Activated gamma-delta T cell treated with anti-CD3 and anti-CD28 coated beads, Interleukin-2, amount 50 U/mL, for 16 hours (primary cell): ENCODE measurements at regions not wholly inside any gene's neighbourhood (a gene's known extent, or its start where the extent isn't known, plus 50 kb on each side); places are given as distances from the start of the nearest gene placed in this dataset.
"Not testable (repeated sequence)": the region's sequence is repeated elsewhere in the genome, so short reads cannot be mapped to it uniquely, and the experiment has no call there.

Experiments used
- DNase-seq: peaks from one replicate; pipeline ENCODE4 v3.0.0-alpha.2; 2020; ENCODE audit warnings: low read depth

DNA sequence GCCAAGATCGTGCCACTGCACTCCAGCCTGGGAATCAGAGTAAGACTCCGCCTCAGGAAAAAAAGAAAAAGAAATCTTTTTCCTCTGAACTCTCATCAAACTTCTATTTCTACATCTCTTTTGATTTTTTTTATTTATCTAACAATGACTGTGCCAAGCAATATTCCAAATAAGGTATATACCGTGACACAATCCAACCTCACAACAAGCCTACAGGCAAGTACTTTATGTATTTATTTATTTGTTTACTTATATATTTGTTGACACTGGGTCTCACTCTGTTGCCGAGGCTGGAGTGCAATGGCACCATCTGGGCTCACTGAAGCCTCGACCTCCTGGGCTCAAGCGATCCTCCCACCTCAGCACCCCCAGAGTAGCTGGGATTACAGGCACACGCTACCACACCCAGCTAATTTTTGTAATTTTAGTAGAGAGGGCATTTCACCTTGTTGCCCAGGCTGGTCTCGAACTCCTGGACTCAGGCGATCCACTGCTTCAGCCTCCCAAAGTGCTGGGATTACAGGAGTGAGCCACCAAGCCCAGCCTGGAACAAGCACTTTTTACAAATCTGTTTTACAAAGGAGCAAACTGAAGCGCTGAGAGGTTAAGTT, 94.9 kb upstream of the CHD2 start:
- no peak for DNase-seq

DNA sequence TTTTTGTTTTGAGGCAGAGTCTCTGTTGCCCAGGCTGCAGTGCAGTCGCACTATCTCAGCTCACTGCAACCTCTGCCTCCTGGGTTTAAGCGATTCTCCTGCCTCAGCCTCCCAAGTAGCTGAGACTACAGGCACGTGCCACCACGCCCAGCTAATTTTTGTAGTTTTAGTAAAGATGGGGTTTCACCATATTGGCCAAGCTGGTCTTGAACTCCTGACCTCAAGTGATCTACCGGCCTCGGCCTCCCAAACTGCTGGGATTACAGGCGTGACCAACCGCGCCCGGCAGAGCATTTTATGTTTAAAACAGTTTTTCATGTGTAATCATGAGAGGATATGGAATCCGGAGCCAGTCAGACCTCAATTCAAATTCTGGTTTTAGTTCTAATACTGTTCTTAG, 94.0 kb upstream of the CHD2 start:
- DNase-seq: not testable (repeated sequence)

DNA sequence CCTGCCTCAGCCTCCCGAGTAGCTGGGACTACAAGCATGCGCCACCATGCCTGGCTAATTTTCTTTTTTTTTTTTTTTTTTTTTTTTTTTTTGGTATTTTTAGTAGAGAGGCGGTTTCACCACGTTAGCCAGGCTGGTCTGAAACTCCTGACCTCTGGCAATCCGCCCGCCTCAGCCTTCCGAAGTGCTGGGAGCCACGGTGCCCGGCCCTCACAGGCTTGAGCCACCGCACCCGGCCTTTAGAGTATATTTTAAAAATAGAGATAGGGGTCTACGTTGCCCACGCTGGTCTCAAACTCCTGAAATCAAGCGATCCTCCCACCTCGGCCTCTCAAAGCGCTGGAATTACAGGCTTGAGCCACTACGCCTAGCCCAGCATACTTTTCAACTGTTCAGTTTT, 93.4 kb upstream of the CHD2 start:
- no peak for DNase-seq

DNA sequence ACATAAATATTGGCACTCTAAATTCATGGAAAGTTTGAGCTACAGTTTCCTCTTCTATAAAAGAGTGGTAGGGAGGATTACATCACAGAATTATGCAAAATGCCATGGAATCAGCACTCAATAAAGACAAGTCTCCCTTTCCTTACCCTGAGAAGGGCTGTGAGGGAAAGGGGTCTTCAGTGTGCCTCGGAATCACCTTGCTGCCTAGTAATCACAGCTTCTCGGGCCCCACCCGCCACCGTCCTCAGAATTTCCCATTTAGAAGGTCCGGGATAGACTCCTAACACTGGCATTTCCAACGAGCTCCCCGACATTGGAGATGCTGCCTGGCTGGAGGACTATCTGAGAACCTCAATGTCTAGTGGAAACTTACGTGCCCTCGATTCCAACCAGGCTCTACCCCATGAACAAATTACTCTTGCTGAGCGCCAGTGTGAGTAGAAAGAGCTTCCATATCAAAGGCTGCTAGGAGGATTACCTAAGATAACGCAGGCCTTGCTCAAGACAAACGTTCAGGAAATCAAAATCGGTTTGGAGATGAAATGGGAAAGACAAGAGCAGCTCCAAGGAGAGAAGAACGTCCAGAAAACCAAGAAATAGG, 92.1 kb upstream of the CHD2 start:
- no peak for DNase-seq

DNA sequence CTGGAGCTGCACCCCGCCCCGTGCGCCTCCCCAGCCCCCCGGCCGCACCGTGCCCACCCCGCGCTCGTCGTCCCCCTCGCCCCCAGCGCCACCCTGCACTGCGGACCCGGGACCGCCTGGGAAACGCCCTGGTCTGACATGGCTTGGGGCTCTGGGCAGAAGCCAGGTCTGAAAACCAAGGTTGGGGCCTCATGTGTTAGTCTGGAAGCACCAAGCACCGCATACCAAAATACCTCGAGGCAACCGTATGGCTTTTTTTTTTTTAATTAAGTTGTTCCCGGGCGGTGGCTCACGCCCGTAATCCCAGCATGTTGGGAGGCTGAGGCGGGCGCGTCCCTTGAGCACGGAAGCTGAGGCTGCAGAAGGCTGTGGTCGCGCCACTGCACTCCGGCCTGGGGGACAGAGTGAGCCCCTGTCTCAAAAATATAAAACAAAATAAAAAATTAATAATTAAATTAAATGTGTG, 91.5 kb upstream of the CHD2 start:
- DNase-seq: no peak

DNA sequence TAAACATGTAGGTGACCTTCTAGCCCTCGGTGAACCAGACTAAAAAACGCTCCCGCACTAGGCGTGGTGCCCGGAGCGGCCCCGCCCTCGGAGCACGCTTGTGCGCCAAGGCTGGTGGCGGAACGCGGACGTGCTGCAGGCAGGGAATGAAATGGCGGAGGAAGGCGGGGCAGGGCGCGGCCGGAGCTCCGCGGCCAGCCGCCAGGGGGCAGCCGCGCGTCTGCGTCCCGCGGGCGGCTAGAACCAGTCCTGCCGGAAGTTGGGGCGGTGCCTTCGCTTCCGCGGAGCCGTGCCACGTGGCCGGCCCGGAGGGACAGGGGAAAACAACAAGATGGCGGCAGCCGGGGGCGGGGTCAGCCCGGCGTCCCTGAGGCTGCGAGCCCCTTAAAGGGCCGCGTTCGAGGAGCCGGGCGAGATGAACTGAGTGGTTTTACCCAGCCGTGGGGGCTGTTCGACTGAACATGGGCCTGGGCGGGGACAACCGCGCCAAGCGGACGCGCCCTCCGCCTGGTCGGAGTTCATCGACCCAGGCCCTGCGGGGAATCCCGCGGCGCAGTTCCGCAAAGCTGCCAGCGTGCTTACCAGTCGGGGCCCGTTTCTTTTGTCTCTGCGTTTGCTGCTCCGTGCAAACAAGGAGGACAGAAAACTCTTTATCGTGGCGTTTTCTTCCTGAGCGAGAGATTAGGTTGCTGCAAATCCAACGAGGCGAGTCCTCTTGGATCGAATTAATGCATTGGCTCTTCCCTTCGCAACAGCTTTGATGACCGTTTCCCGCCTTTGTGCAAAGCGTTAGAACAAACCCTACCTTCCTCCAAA, 90.9 kb upstream of the CHD2 start:
- DNase-seq: peak; percentile 98

DNA sequence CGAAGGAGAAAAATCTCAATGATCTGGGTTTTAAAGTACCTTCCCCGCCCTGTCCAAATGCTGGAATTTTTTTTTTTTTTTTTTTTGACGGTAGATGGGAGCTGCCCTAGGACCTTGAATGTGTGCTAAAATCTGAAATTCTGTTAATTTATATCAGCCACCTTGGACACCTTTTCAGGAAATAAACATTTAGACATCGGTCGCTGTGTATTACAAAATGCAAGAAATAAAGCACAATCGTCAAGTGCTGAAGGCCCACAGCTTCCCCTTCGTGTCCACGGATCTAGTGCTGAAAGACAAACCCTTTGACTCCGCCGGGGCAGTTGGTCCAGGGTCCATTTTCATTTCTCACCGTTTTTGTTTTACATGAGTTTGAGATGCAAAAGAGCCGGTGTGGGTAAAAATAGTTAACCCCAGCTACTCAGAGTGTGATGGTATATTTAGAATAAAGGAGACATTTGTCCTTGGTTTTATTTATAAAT, 90.2 kb upstream of the CHD2 start:
- DNase-seq: no peak

DNA sequence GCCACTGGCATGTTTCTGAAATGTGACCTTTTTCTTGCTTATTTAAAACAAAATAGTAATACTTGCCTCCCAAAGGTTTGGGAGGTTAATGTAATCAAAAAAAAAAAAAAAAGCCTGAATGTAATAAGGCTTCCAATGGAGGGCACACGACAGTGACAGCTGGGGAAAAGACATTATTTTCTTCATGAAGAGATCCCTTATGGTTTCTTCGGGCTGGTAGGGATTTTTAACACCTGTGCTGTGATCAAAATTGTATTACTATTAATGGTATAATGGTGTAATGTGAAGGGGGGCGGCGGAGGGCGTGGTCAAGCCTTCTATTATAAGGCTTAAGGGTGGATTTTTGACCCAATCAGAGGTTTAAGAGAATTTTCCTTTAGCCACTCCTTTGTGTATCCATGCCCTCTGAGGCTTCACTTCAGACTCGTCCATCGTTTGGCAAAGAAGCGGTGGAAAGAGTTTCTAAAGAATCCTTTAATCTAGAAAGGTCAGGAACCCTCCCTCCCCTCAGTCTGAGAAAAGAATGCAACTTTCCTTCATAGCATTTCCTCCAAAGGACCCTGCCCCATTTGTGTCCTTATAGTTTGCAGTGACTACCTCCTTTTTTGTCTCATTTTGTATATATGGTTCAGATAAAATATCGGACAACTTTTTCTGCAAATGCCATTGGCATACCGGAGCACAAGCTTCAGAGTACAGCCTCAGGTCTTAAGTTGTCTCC, 89.5 kb upstream of the CHD2 start:
- DNase-seq: no peak

DNA sequence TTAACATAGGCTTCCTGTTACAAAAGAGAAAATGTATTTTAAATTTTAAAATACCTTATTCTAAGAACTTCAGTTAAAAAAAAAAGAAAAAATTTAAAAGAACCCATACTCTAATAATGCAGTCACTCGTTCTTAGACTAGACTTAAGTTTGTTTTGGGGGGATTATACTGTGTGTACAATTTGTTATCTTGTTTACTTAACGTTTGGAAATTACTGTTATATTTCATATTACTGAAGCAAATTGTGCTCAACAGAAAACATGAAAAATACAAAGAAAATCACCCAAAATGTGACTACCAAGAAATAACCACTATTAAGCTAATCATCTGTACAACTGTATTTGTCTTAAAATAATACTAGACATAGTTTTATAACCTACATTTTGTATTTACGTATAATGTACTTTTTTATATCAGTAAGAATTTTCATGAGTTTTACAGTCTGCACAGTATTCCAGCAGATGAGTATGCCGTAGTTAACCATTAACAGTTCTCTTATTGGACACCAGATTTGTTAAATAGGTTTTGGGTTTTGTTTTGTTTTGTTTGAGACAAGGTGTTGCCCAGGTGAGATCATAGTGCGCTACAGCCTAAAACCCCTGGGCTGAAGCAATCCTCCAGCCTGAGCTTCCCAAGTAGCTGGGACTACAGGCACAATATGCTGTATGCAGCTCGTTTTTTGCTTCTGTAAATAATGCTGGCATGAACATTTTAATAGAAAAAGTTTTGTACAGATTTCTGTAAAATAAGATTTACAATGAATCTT, 88.8 kb upstream of the CHD2 start:
- DNase-seq: no peak

DNA sequence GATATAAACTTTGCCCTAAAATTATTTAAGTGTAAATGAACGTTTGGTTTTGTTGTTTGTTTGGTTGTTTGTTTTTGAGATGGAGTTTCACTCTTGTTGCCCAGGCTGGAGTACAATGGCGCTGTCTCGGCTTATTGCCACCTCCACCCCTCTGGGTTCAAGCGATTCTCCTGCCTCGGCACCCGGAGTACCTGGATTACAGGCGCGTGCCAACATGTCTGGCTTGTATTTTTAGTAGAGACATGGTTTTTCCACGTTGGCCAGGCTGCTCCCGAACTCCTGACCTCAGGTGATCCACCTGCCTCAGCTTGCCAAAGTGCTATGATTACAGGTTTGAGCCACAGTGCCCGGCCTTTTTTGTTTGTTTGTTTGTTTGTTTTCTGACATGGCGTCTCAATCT, 87.9 kb upstream of the CHD2 start:
- DNase-seq: no peak

DNA sequence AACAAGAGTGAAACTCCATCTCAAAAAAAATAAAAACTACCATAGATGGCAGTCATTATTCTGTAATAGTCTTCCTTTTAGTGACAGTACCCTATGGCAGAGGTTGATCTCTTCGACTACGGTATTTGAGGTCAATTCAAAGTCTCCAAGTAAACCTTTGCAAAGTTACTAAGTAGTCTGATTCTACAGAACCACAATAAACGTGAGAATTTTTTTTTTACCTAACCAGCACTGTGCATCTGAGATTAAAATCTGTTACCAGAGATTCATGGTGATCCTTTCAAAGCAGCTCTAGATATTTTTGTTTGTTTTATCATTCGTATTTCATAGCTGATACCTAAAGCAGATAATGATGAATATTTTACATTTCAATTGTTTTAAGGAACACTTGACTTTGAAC, 86.6 kb upstream of the CHD2 start:
- DNase-seq: no peak

DNA sequence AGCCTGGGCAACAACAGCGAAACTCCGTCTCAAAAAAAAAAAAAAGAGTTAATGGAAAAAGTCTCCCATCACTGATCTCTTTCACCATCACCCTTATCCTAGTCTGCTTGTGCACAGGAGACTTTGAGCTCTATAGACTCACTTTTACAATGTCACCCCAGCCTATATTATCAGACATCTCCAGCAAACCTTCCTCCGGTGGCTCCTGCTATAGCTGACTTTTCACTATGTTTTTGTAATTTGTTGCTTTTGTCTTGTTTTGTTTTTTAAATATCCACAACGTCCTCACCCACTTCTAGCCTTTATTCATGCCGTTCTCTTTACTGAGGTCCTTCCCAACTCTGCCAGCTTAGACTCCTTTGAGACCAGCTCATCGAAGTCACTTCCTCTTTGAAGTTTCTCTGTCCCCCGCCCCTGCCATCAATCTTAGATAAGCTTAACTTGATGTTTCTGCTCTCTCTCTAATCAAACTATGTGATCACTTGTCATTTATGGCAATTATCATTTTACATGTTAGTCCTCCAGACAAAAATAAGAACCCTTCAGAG, 82.7 kb upstream of the CHD2 start:
- DNase-seq: no peak

DNA sequence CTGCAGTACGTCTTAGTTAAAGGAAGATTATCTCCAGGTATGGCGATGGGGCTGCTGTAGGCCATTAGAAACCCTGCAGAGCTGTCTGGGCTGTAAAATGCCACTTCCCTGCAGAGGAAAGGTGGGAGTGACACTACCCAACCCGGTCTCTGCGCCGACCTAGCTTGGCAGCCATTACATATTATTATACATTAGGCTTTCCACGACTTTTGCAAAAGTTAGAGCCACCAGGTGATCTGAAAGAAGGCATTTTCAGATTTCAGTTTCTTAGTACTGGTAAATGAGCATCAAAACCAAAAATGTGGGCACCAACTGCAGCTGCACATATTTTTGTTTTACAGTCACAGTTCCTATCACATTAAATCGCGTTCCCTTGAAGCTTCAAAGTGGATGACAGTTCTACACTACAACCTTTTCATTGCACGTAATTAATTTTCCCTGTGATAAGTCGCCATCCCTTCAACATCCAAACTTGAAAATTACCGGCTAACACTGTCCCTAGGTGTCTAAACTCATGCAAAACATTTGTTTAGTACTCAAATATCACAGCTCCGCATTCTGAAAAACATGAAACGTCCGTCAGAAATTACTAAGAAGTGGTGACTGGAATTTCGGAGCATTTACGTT, 81.4 kb upstream of the CHD2 start:
- DNase-seq: no peak

DNA sequence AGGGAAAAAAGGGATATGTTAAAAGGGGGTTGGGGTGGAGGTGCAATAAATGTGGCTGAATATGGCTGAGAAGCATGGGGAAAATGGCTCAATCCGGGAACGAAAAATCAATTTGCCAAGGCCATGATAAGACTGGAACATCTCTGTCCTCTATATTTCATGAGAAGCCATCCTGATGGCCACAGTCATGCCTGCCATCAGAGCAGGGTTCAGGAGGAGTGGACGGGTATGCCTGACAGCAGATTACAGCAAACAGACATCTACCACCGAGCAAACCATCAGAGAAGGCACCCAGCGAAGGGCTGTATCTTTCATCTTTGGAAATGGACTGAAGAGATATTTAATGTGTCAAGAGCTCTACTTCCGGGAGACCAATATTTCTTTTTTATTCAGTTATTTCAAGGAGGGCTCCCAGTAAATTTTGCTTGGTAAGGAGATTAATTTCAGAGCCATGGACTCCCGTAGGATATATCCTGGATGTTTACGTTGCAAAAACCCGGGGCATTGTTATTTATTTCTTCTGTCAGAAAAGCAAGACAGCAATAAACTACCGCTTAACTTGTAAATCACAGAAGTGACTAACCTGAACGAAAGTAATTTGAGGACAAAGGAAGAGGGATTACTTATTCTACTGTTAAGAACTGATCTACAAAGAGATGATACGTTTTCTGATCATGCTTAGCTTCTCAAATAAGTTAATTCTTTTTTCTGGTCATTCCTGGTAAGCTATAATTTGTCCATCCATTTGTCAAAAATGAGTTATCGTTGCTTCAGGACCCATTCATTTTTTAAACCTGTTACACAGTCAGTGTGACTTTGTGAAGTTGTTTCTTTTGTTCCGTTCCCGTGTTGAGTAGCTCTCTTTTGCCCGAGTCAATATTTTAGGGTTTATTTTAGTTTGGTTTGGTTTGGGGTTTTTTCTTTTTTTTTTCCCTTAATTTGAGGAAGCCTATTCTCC, 80.6 kb upstream of the CHD2 start:
- no peak for DNase-seq

DNA sequence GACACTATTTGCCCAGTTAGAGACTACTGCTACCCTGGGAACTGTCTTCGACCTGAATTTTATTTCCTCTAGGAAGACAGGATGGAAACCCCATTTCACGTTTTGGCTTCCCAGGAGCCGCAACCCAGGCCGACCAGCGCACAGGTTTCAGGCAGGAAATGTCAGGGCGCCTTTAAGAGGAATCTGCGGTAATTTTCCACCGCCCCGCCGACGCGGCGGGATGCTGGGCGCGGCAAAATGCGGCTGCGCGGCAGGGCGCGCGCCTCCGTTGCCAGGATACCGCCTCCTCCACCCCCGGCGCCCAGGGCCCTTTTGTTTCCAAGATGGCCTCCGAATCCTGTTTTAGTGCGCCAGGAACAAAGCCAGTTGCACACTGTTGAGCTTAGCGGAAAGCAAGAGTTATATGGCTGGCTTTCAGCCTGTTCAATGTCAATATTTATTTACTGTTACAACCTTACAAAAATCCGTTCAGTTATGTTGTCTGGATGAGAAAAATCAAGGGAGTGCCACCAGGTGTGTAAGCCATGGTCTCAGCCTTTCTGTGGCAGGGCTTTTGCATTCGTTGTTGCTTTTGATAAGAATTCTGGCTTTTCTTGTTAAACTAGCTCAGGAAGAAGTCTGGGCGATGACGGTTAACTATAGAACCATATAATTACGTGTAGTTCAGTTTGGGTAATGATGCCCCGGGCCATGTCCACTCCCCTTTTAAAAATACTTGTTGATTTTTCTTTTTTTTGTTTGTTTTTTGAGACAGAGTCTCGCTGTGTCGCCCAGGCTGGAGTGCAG, 79.7 kb upstream of the CHD2 start:
- peak; percentile 75 for DNase-seq

DNA sequence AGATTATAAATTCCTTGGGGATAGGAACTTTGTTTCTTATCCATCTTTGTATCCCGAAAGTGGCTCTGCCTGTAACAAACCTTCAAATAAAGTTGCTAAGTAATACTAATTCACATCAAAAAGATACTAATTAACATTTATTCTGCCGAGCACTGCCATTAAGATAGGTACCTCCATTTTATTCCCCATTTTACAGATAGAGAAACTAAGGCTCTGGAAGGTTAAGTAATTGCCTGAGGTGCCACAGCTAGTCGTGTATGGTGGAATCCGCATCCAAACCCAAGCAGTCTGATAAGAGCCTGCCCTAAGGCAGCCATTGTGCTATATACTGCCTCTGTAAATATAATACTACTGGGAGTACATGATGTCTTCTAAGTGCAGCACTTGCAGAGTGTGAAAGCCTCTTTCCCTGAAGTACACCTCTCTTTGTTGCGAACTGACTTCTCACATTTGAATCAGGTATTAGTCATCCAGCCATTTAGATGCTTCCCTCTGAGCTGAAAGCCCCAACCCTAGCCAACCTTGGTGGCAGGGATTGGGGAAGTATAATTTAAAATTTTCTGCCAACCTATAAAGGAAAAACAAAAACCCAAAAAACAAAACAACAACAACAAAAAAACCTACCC, 78.5 kb upstream of the CHD2 start:
- no peak for DNase-seq

DNA sequence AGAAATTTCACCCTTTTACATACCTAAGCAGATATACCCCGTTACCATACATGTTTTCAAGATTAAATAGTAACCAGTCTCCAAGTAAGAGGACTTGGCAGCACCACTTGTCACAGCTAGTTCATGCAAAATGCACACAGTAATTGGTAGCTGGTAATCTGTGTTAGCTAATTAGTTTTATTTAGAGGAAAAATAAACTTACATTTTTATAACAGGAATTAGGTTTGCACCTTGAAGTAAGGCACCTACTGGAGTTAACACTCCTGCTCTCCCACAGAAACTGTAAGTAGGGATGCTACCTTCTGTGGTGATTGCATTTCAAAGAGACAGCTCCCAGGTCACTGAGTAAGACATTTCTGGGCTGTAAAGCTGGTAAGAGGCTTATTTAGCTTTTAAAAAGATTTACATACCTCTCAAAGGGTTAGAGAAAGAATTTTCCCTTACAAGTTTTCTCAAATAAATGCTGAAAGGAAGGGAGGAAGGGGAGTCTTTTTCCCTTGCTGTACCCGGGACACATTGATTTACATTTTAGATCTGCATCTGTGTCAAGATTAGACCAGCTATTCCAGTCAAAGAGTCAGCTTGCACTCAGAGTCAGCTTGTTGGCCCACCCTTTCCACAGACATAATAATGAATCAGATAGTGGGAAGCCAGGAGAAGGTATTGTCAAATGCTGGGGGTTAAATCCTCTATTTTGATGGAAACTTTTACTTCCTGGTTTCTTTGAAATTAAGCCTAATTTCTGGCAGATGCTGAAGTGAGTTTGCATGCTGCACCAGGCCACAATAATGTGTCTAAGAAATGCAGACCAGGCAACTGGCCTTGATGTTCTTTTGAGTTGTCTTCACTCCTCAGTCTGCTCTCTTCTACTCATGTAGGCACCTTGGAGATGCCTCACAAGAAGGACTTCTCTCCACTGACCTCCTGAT, 77.6 kb upstream of the CHD2 start:
- DNase-seq: no peak
